Breast epithelium (tissue), 4 donors: ENCODE measurements at regions not wholly inside any gene's neighbourhood (a gene's known extent, or its start where the extent isn't known, plus 50 kb on each side); places are given as distances from the start of the nearest gene placed in this dataset.

Experiments used
- DNase-seq, 2 donors: peaks; one replicate each; pipeline ENCODE4 v3.0.0-alpha.2; 2019; ENCODE audit warnings: low spot score in 2 of 2
- H3K27ac ChIP-seq, 2 donors: fragments of 200-600 bp; sonication (generic) in 1 of 2; one replicate each; pipeline ENCODE4 v1.5.1; 2016 to 2019; ENCODE audit warnings: mild to moderate bottlenecking in 1 of 2
- H3K27me3 ChIP-seq, 2 donors: fragments of 200-600 bp; sonication (generic) in 1 of 2; one replicate each; pipeline versions ENCODE4 v1.5.1 to v1.6.0; 2017 to 2019; ENCODE audit warnings: control low read depth in 1 of 2, mild to moderate bottlenecking in 1 of 2
- H3K36me3 ChIP-seq: fragments of 200-600 bp; one replicate; pipeline ENCODE4 v1.5.1; 2019
- H3K4me1 ChIP-seq, 2 donors: fragments of 200-600 bp; sonication (generic); one replicate each; pipeline ENCODE4 v1.5.1; 2016 to 2019; ENCODE audit warnings: control low read depth in 1 of 2
- H3K4me3 ChIP-seq, 3 donors: fragments of 200-600 bp; sonication (generic); 1 replicate in 2 of 3; 2 replicates in 1 of 3; pipeline ENCODE4 v1.5.1; 2016 to 2019; ENCODE audit warnings: mild to moderate bottlenecking in 3 of 3, moderate library complexity in 2 of 3
- H3K9me3 ChIP-seq, 2 donors: fragments of 200-600 bp; sonication (generic) in 1 of 2; one replicate each; pipeline ENCODE4 v1.5.1; 2016 to 2019; ENCODE audit warnings: control low read depth in 1 of 2
- POLR2A ChIP-seq: fragments of 450-650 bp; IDR thresholded peaks from one replicate; pipeline ENCODE4 v1.6.1; 2016; ENCODE audit warnings: antibody characterized with exemption, mild to moderate bottlenecking, moderate library complexity
- POLR2AphosphoS5 ChIP-seq, 3 donors: sonication (generic); formaldehyde crosslinking; IDR thresholded peaks; one replicate each; pipeline ENCODE4 v1.6.1; 2017; ENCODE audit warnings: antibody characterized with exemption in 3 of 3
- intact Hi-C: fragments of 100-400 bp; cut with DNase I; formaldehyde crosslinking; loops from one replicate; pipeline ENCODE4 v1.15.1; 2023; ENCODE audit warnings: low total_unique reads
- TF ChIP-seq, protein P1 (sequence below), 3 donors: fragments of 450-650 bp; IDR thresholded peaks; one replicate each; pipeline ENCODE4 v1.5.1; 2016 to 2017; ENCODE audit warnings: antibody characterized with exemption in 3 of 3, mild to moderate bottlenecking in 3 of 3, moderate library complexity in 3 of 3

- Histone ChIP-seq H3K4me1 (no peaks in the 10 kb centered on the region), H3K36me3 (no peaks in the 10 kb centered on the region), H3K27me3 (no peaks in the 10 kb centered on the region), H3K9me3 (no peaks in the 10 kb centered on the region), H3K4me3 (no peak overlapping the region), H3K27ac (no peak overlapping the region)
- TF ChIP-seq POLR2AphosphoS5 (IDR thresholded peaks at IDR 0.05) = no peak
- TF ChIP-seq, protein P1, sequence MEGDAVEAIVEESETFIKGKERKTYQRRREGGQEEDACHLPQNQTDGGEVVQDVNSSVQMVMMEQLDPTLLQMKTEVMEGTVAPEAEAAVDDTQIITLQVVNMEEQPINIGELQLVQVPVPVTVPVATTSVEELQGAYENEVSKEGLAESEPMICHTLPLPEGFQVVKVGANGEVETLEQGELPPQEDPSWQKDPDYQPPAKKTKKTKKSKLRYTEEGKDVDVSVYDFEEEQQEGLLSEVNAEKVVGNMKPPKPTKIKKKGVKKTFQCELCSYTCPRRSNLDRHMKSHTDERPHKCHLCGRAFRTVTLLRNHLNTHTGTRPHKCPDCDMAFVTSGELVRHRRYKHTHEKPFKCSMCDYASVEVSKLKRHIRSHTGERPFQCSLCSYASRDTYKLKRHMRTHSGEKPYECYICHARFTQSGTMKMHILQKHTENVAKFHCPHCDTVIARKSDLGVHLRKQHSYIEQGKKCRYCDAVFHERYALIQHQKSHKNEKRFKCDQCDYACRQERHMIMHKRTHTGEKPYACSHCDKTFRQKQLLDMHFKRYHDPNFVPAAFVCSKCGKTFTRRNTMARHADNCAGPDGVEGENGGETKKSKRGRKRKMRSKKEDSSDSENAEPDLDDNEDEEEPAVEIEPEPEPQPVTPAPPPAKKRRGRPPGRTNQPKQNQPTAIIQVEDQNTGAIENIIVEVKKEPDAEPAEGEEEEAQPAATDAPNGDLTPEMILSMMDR (IDR thresholded peaks at IDR 0.05) = no peak
- no peak for TF ChIP-seq POLR2A
- DNase-seq = no peak
- intact Hi-C loops = no loop called here
These were observed 452.6 kb downstream of the TLR4 start for GRCh38 chr9:118156846-118157245.

GRCh38 chr9:118162716-118163115 lies 458.5 kb downstream of the TLR4 start:
- H3K4me1 ChIP-seq = no peaks in the 10 kb centered on the region
- H3K36me3 ChIP-seq = no peaks in the 10 kb centered on the region
- TF ChIP-seq POLR2A = no peak
- TF ChIP-seq POLR2AphosphoS5 (IDR thresholded peaks at IDR 0.05) = no peak
- TF ChIP-seq, protein P1 (IDR thresholded peaks at IDR 0.05) = no peak
- intact Hi-C loops = no loop called here
- H3K27me3 ChIP-seq = no peaks in the 10 kb centered on the region
- H3K9me3 ChIP-seq = no peaks in the 10 kb centered on the region
- no peak overlapping the region for H3K4me3 ChIP-seq
- H3K27ac ChIP-seq = no peak overlapping the region
- DNase-seq = no peak

GRCh38 chr9:118163751-118164150 lies 459.5 kb downstream of the TLR4 start:
- H3K27ac ChIP-seq = no peak overlapping the region
- no peak overlapping the region for H3K4me3 ChIP-seq
- H3K9me3 ChIP-seq = no peaks in the 10 kb centered on the region
- no peaks in the 10 kb centered on the region for H3K4me1 ChIP-seq
- TF ChIP-seq POLR2A = no peak
- no peak for TF ChIP-seq POLR2AphosphoS5 (IDR thresholded peaks at IDR 0.05)
- TF ChIP-seq, protein P1 (IDR thresholded peaks at IDR 0.05) = no peak
- H3K27me3 ChIP-seq = no peaks in the 10 kb centered on the region
- intact Hi-C loops = no loop called here
- DNase-seq = no peak
- H3K36me3 ChIP-seq = no peaks in the 10 kb centered on the region

DNA sequence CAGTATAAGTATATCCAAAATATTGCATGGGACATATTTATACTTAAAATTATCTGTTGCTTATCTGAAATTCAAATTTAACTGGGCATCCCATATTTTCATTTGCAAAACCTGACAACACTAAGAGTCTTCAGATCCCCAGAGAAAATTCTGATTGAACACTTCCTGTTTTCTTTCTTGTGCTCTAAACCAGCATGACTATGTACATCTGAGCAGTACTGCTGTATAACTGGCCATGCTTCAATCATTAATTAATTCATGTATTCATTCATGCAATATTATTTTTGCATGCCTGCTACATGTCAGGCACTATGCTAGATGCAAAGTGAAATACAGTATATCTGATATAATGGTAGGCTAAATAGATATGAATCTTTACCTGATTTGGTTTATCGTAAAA lies 461.2 kb downstream of the TLR4 start:
- H3K27me3 ChIP-seq = no peaks in the 10 kb centered on the region
- no peaks in the 10 kb centered on the region for H3K9me3 ChIP-seq
- no peak overlapping the region for H3K27ac ChIP-seq
- TF ChIP-seq, protein P1 (IDR thresholded peaks at IDR 0.05) = no peak
- no peak for TF ChIP-seq POLR2A
- TF ChIP-seq POLR2AphosphoS5 (IDR thresholded peaks at IDR 0.05) = no peak
- DNase-seq = no peak
- no peaks in the 10 kb centered on the region for H3K36me3 ChIP-seq
- no peak overlapping the region for H3K4me3 ChIP-seq
- no peaks in the 10 kb centered on the region for H3K4me1 ChIP-seq
- intact Hi-C loops = no loop called here

DNA sequence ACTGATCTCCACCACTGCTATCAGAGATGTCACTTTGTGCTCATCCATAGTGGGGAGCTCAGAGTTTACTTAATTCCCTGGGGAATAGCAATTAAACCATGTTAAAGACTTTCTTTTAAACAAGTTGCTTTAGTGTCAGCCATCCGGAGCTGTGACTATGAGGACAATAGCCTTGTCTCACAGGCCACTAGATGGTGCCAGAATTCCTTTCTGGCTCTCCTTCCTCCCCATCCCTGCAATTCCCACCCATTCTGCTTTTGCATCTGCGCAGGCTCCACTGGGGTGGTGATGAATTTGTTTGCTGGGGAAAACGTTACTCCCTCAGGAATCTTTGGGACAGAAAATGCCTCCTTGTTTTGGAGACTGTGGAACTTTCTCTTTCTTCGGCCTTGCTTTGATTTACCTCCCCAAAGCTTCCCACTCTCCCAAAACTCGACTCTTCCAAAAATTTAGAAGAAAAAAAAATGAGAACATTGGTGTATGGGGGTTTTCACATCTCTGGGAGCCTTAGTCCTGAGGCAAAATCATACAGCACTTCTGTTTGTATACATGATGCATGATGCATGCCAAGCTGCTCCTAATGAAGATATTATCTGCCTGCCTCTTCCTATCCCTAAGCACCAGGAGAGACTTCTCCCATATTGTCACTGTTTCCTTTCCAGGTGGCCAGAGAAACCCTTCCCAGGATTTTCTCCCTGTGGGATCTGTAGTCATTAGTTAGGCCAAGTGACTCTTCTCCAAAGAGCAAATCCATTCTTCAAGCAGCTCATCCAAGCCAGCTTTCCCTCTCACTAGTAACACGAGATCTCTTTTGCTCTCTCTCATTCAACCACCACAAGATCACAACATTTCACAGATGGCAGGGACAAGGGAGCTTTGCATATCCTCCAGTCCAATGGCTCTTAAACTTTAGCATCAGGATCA lies 466.1 kb downstream of the TLR4 start:
- Histone ChIP-seq H3K9me3 (no peaks in the 10 kb centered on the region), H3K4me3 (no peak overlapping the region), H3K36me3 (no peaks in the 10 kb centered on the region), H3K27me3 (no peaks in the 10 kb centered on the region), H3K27ac (no peak overlapping the region), H3K4me1 (no peaks in the 10 kb centered on the region)
- intact Hi-C loops = no loop called here
- DNase-seq = no peak
- TF ChIP-seq, protein P1 (IDR thresholded peaks at IDR 0.05) = peak in 1 of 3 donors; percentile 29
- TF ChIP-seq POLR2AphosphoS5 (IDR thresholded peaks at IDR 0.05) = no peak
- TF ChIP-seq POLR2A = no peak
